Astrocyte of the spinal cord (primary cell): ENCODE measurements at regions not wholly inside any gene's neighbourhood (a gene's known extent, or its start where the extent isn't known, plus 50 kb on each side); places are given as distances from the start of the nearest gene placed in this dataset.

Experiments
- DNase-seq: peaks from one replicate; pipeline ENCODE4 v3.0.0; 2011; ENCODE audit warnings: low read depth, low spot score
- H3K4me3 ChIP-seq: 2 replicates; pipeline ENCODE4 v1.5.1; 2011; ENCODE audit warnings: low read depth, mild to moderate bottlenecking, low read length, moderate library complexity
- in situ Hi-C: cut with HindIII; loops from 2 replicates; pipeline ENCODE4 v1.10.0; 2017; ENCODE audit warnings: low sequenced_read_pairs
- TF ChIP-seq, protein P1 (sequence below): IDR thresholded peaks from 2 replicates; pipeline ENCODE4 v1.5.1; 2012; ENCODE audit warnings: low read depth, mild to moderate bottlenecking, low read length, inconsistent platforms

DNA sequence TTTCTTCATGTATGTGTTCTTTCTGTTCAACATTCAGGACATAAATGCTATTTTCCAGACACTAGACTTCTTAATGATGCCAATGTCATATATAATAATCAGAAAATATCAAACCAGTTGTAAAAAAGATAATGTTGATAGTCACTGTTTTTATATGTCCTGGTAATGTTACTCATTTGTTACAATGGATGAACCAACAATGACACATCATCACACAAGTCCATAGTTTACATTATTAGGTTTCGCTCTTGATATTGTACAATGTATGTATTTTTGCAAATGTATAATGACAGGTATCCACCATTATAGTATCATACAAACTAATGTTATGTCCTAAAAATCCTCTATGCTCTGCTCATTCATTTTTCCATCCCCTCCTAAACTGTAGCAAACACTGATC lies 243.8 kb upstream of the CDIN1 start:
- no peak for DNase-seq
- H3K4me3 ChIP-seq, result no peak overlapping the region
- TF ChIP-seq, protein P1, sequence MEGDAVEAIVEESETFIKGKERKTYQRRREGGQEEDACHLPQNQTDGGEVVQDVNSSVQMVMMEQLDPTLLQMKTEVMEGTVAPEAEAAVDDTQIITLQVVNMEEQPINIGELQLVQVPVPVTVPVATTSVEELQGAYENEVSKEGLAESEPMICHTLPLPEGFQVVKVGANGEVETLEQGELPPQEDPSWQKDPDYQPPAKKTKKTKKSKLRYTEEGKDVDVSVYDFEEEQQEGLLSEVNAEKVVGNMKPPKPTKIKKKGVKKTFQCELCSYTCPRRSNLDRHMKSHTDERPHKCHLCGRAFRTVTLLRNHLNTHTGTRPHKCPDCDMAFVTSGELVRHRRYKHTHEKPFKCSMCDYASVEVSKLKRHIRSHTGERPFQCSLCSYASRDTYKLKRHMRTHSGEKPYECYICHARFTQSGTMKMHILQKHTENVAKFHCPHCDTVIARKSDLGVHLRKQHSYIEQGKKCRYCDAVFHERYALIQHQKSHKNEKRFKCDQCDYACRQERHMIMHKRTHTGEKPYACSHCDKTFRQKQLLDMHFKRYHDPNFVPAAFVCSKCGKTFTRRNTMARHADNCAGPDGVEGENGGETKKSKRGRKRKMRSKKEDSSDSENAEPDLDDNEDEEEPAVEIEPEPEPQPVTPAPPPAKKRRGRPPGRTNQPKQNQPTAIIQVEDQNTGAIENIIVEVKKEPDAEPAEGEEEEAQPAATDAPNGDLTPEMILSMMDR, result no peak
- in situ Hi-C loops, result no loop called here

DNA sequence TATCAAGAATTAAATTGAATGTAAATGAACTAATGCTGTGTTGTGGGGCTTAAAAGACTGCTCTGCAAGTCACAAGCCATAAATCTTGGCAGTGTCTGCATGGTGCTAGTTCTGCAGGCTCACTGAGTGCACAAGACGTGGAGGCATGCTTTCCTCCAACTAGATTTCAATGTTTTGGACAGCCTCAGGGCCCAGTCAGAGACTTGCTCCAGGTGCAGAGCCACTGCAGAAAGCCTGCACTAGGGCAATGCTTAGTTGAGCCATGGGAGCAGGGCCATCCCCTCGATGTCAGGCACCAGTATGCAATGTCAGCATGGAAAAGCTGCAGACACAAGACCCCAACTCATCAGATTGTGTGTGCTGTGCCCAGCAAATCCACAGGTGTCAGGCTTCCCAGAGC lies 234.5 kb upstream of the CDIN1 start:
- in situ Hi-C loops, result no loop called here
- no peak for DNase-seq
- H3K4me3 ChIP-seq, result no peak overlapping the region
- TF ChIP-seq, protein P1, result no peak

DNA sequence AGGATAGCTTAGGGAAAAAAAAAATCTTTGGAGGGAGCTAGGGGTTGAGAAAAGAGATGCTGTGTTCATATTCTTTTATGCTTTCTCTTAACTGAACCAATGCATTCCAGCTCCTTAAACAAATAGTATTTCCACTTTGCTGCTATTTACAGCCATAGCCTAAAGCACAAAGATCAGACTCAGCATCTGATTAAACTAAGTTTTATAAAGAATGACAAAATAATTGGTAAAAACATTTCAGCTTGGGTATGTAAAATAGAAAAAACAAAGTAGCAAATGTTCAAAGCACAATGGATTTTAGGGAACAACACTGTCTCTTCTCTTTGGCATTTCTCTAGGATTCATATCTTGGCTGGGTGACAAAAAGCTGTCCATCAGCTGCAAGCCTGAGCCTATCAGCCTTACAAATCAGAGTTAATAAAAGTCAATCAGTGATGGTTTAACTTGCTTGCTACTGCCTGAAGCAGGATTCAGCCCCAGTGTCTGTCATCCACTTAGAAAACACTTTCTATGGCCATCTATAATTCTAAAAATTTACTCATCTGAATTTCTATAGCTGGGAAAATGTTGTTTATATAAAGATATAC lies 232.1 kb upstream of the CDIN1 start:
- no peak for DNase-seq
- in situ Hi-C loops, result no loop called here
- TF ChIP-seq, protein P1, result no peak
- no peak overlapping the region for H3K4me3 ChIP-seq

- no peak for DNase-seq
- in situ Hi-C loops, result no loop called here
- H3K4me3 ChIP-seq, result no peak overlapping the region
- TF ChIP-seq, protein P1, result no peak
These were observed 223.0 kb upstream of the CDIN1 start for GRCh38 chr15:36356466-36356865.

GRCh38 chr15:36356978-36357601 lies 222.3 kb upstream of the CDIN1 start:
- DNase-seq, result peak; percentile 94
- H3K4me3 ChIP-seq, result no peak overlapping the region
- TF ChIP-seq, protein P1, result no peak
- in situ Hi-C loops, result no loop called here

DNA sequence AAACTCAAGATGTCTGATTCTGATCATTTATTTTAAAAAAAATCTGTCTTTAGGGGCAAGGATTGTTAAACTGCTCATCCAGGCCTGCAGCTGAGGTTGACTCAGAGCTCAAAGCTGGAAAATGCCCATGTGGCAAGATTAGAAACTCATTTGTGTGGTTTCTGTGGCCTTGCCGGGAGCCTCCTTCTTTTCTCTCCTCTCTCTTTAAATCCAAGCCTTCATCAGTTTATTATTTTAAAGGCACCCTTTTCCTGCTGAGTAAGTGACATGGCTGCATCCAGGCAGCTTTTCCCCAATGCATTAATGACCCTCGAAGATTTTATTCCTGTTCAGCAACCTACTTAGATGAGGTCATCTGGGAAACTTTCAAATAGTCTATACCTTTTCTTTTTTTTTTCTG lies 221.3 kb upstream of the CDIN1 start:
- peak; percentile 96 for DNase-seq
- TF ChIP-seq, protein P1, result no peak
- in situ Hi-C loops, result no loop called here
- H3K4me3 ChIP-seq, result no peak overlapping the region
